ENCODE measurements at regions not wholly inside any gene's neighbourhood (a gene's known extent, or its start where the extent isn't known, plus 50 kb on each side); places are given as distances from the start of the nearest gene placed in this dataset.
A peak's percentile ranks its signal among the peaks of the same experiment; 100 is the strongest.
"Not testable (repeated sequence)": the region's sequence is repeated elsewhere in the genome, so short reads cannot be mapped to it uniquely, and the experiment has no call there.

DNA sequence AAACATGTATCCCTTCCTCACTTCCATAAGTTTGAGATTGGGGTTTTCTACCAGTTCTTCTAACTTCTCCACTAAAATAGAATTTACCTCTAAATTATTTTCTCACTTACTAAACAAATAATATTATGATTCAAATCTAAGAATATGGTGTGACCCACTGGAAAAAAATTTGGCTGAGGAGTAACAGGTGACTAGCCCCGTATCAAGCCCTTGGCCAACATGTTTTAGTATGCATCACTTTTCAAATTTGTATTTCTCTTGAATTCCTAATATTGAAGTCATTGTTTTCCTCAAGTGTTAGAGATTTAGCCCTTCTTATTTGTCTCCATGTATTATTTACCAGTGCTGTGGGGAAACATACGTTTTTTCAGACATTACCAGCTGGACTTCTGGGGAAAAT, 759.4 kb downstream of the NSUN3 start:
- Histone ChIP-seq H2AFZ (ENCODE audit: low read depth, low read length) (no peak overlapping the region), H3K9ac (ENCODE audit: low read length) (no peak overlapping the region), H4K20me1 (ENCODE audit: insufficient read depth, low read length) (no peaks in the 10 kb centered on the region), H3K36me3 (replicated peaks; ENCODE audit: low read depth, low read length) (no peaks in the 10 kb centered on the region), H3K4me1 (ENCODE audit: low read length) (no peaks in the 10 kb centered on the region), H3K4me3 (ENCODE audit: low read length) (no peak overlapping the region), H3K9me3 (ENCODE audit: insufficient read depth, low read length) (no peaks in the 10 kb centered on the region), H3K79me2 (ENCODE audit: low read length) (no peaks in the 10 kb centered on the region), H3K27ac (ENCODE audit: low read length) (no peak overlapping the region), H3K4me2 (ENCODE audit: low read length) (no peak overlapping the region), H3K27me3 (ENCODE audit: low read depth, low read length) (no peaks in the 10 kb centered on the region)
- TF ChIP-seq EZH2phosphoT487 (IDR thresholded peaks at IDR 0.05; ENCODE audit: low read depth): no peak
- TF ChIP-seq CTCF (IDR thresholded peaks at IDR 0.05; ENCODE audit: low read depth, low read length): no peak

DNA sequence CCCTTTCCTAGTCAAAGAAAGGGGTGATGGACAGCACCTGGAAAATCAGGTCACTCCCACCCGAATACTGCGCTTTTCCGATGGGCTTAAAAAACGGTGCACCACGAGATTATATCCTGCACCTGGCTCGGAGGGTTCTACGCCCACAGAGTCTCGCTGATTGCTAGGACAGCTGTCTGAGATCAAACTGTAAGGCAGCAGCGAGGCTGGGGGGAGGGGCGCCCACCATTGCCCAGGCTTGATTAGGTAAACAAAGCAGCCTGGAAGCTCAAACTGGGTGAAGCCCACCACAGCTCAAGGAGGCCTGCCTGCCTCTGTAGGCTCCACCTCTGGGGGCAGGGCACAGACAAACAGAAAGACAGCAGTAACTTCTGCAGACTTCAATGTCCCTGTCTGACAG, 783.4 kb downstream of the NSUN3 start:
- not testable (repeated sequence) for H3K9me3 ChIP-seq (ENCODE audit: insufficient read depth, low read length); H3K4me2 ChIP-seq (ENCODE audit: low read length); H4K20me1 ChIP-seq (ENCODE audit: insufficient read depth, low read length); H3K9ac ChIP-seq (ENCODE audit: low read length); H3K36me3 ChIP-seq (replicated peaks; ENCODE audit: low read depth, low read length); H3K79me2 ChIP-seq (ENCODE audit: low read length); H3K4me1 ChIP-seq (ENCODE audit: low read length); H3K27me3 ChIP-seq (ENCODE audit: low read depth, low read length); H3K4me3 ChIP-seq (ENCODE audit: low read length); H2AFZ ChIP-seq (ENCODE audit: low read depth, low read length); H3K27ac ChIP-seq (ENCODE audit: low read length)

GRCh38 chr3:94862703-94863102, 799.8 kb downstream of the NSUN3 start:
- Histone ChIP-seq H3K4me3 (ENCODE audit: low read length) (no peak overlapping the region), H3K27me3 (ENCODE audit: low read depth, low read length) (no peaks in the 10 kb centered on the region), H3K4me1 (ENCODE audit: low read length) (peaks cover 4% of the 10 kb centered on the region; the same call in 1 of the 2 replicates), H4K20me1 (ENCODE audit: insufficient read depth, low read length) (no peaks in the 10 kb centered on the region), H3K9me3 (ENCODE audit: insufficient read depth, low read length) (0 out of 2 replicates have a peak, but pooled peaks cover 4% of the 10 kb centered on the region), H3K36me3 (replicated peaks; ENCODE audit: low read depth, low read length) (peaks cover 4% of the 10 kb centered on the region), H2AFZ (ENCODE audit: low read depth, low read length) (no peak overlapping the region), H3K27ac (ENCODE audit: low read length) (no peak overlapping the region), H3K79me2 (ENCODE audit: low read length) (no peaks in the 10 kb centered on the region), H3K4me2 (ENCODE audit: low read length) (no peak overlapping the region), H3K9ac (ENCODE audit: low read length) (no peak overlapping the region)
- no peak for TF ChIP-seq EZH2phosphoT487 (IDR thresholded peaks at IDR 0.05; ENCODE audit: low read depth)
- peak; percentile 73 for TF ChIP-seq CTCF (IDR thresholded peaks at IDR 0.05; ENCODE audit: low read depth, low read length)

DNA sequence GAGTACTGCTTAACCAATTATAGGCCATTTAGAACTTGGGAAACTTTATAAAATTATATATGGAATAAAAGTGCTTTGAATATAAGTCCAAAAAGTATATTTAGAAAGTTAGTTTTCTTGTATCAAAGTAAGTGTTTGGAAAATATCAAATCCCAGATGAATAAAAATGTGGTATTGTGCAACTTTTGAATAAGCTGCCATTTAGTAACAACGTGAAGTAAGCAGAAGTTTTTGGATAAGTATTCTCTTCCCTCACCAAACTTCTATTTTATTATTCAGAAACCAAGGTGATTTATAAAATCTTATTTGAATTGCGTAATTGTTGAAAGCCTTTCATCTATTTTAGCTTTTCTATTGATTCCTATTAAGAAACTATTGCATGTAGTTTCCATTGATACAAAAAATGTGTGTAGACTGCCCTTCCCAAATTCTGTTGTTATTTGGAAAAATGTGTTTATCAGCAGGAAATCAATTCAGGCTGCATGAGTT, 806.2 kb downstream of the NSUN3 start:
- 0 out of 2 replicates have a peak, but pooled peaks cover 4% of the 10 kb centered on the region for H3K9me3 ChIP-seq (ENCODE audit: insufficient read depth, low read length)
- no peaks in the 10 kb centered on the region for H3K79me2 ChIP-seq (ENCODE audit: low read length)
- no peak overlapping the region for H3K4me3 ChIP-seq (ENCODE audit: low read length)
- TF ChIP-seq EZH2phosphoT487 (IDR thresholded peaks at IDR 0.05; ENCODE audit: low read depth) (no peak), CTCF (IDR thresholded peaks at IDR 0.05; ENCODE audit: low read depth, low read length) (no peak)
- H3K4me1 ChIP-seq (ENCODE audit: low read length): no peaks in the 10 kb centered on the region
- H3K9ac ChIP-seq (ENCODE audit: low read length): no peak overlapping the region
- H2AFZ ChIP-seq (ENCODE audit: low read depth, low read length): no peak overlapping the region
- H4K20me1 ChIP-seq (ENCODE audit: insufficient read depth, low read length): no peaks in the 10 kb centered on the region
- H3K27ac ChIP-seq (ENCODE audit: low read length): no peak overlapping the region
- no peaks in the 10 kb centered on the region for H3K27me3 ChIP-seq (ENCODE audit: low read depth, low read length)
- peaks cover 4% of the 10 kb centered on the region for H3K36me3 ChIP-seq (replicated peaks; ENCODE audit: low read depth, low read length)
- no peak overlapping the region for H3K4me2 ChIP-seq (ENCODE audit: low read length)

- H3K9me3 ChIP-seq (ENCODE audit: insufficient read depth, low read length): 0 out of 2 replicates have a peak, but pooled peaks cover 2% of the 10 kb centered on the region
- H3K79me2 ChIP-seq (ENCODE audit: low read length): no peaks in the 10 kb centered on the region
- H3K4me3 ChIP-seq (ENCODE audit: low read length): no peak overlapping the region
- TF ChIP-seq CTCF (IDR thresholded peaks at IDR 0.05; ENCODE audit: low read depth, low read length) (no peak), EZH2phosphoT487 (IDR thresholded peaks at IDR 0.05; ENCODE audit: low read depth) (no peak)
- no peaks in the 10 kb centered on the region for H4K20me1 ChIP-seq (ENCODE audit: insufficient read depth, low read length)
- H3K4me1 ChIP-seq (ENCODE audit: low read length): no peaks in the 10 kb centered on the region
- no peak overlapping the region for H3K9ac ChIP-seq (ENCODE audit: low read length)
- H2AFZ ChIP-seq (ENCODE audit: low read depth, low read length): no peak overlapping the region
- H3K27me3 ChIP-seq (ENCODE audit: low read depth, low read length): no peaks in the 10 kb centered on the region
- no peak overlapping the region for H3K27ac ChIP-seq (ENCODE audit: low read length)
- no peaks in the 10 kb centered on the region for H3K36me3 ChIP-seq (replicated peaks; ENCODE audit: low read depth, low read length)
- H3K4me2 ChIP-seq (ENCODE audit: low read length): no peak overlapping the region
Measured at GRCh38 chr3:94873751-94874150, 810.9 kb downstream of the NSUN3 start.
